ENCODE measurements at regions not wholly inside any gene's neighbourhood (a gene's known extent, or its start where the extent isn't known, plus 50 kb on each side); places are given as distances from the start of the nearest gene placed in this dataset.

GRCh38 chr6:67683960-67684359 is 951.1 kb upstream of the ADGRB3 start:
- no peaks in the 10 kb centered on the region for H3K4me1 Mint-ChIP-seq
- H3K27me3 Mint-ChIP-seq (ENCODE audit: low read depth in 3 of 3), result no peaks in the 10 kb centered on the region
- no peak for DNase-seq
- H3K4me3 Mint-ChIP-seq, result no peak overlapping the region
- no peaks in the 10 kb centered on the region for H3K36me3 Mint-ChIP-seq
- no peak overlapping the region for H3K27ac Mint-ChIP-seq
- peaks cover 4 to 41% (median 25%) of the 10 kb centered on the region in 6 donors for H3K9me3 Mint-ChIP-seq

GRCh38 chr6:67680297-67680932 is 954.7 kb upstream of the ADGRB3 start:
- DNase-seq, result no peak
- Mint-ChIP-seq H3K9me3 (peaks cover 2 to 58% (median 37%) of the 10 kb centered on the region in 6 donors), H3K4me3 (no peak overlapping the region), H3K27ac (no peak overlapping the region), H3K36me3 (no peaks in the 10 kb centered on the region), H3K4me1 (no peaks in the 10 kb centered on the region), H3K27me3 (ENCODE audit: low read depth in 3 of 3) (no peaks in the 10 kb centered on the region)

- H3K27ac Mint-ChIP-seq, result no peak overlapping the region
- H3K27me3 Mint-ChIP-seq (ENCODE audit: low read depth in 3 of 3), result no peaks in the 10 kb centered on the region
- no peaks in the 10 kb centered on the region for H3K36me3 Mint-ChIP-seq
- DNase-seq, result no peak
- no peaks in the 10 kb centered on the region for H3K4me1 Mint-ChIP-seq
- H3K4me3 Mint-ChIP-seq, result no peak overlapping the region
- H3K9me3 Mint-ChIP-seq, result peaks cover 2 to 65% (median 43%) of the 10 kb centered on the region in 6 donors
Measured at GRCh38 chr6:67679566-67680296, 955.4 kb upstream of the ADGRB3 start.

- Mint-ChIP-seq H3K27me3 (ENCODE audit: low read depth in 3 of 3) (peaks cover 0 to 5% (median 0%) of the 10 kb centered on the region in 3 donors), H3K4me3 (no peak overlapping the region), H3K27ac (no peak overlapping the region), H3K4me1 (no peaks in the 10 kb centered on the region), H3K9me3 (peaks cover 10 to 74% (median 49%) of the 10 kb centered on the region in 6 donors), H3K36me3 (no peaks in the 10 kb centered on the region)
- DNase-seq, result no peak
Measured at GRCh38 chr6:67676892-67677291, 958.2 kb upstream of the ADGRB3 start.

GRCh38 chr6:67667637-67668422 is 967.3 kb upstream of the ADGRB3 start:
- Mint-ChIP-seq H3K27me3 (ENCODE audit: low read depth in 3 of 3) (peaks cover 0 to 5% (median 0%) of the 10 kb centered on the region in 3 donors), H3K4me3 (no peak overlapping the region), H3K27ac (no peak overlapping the region), H3K9me3 (peaks cover 15 to 50% (median 24%) of the 10 kb centered on the region in 6 donors), H3K4me1 (no peaks in the 10 kb centered on the region), H3K36me3 (no peaks in the 10 kb centered on the region)
- DNase-seq, result no peak

GRCh38 chr6:67666177-67666964 is 968.7 kb upstream of the ADGRB3 start:
- Mint-ChIP-seq H3K27me3 (ENCODE audit: low read depth in 3 of 3) (no peaks in the 10 kb centered on the region), H3K9me3 (peaks cover 7 to 47% (median 24%) of the 10 kb centered on the region in 6 donors), H3K27ac (no peak overlapping the region), H3K4me1 (no peaks in the 10 kb centered on the region), H3K36me3 (peaks cover 0 to 5% (median 0%) of the 10 kb centered on the region in 3 donors), H3K4me3 (no peak overlapping the region)
- no peak for DNase-seq

GRCh38 chr6:67664942-67665341 is 970.1 kb upstream of the ADGRB3 start:
- no peak for DNase-seq
- no peak overlapping the region for H3K27ac Mint-ChIP-seq
- peaks cover 6 to 46% (median 26%) of the 10 kb centered on the region in 6 donors for H3K9me3 Mint-ChIP-seq
- H3K27me3 Mint-ChIP-seq (ENCODE audit: low read depth in 3 of 3), result no peaks in the 10 kb centered on the region
- H3K36me3 Mint-ChIP-seq, result peaks cover 0 to 5% (median 0%) of the 10 kb centered on the region in 3 donors
- H3K4me3 Mint-ChIP-seq, result no peak overlapping the region
- no peaks in the 10 kb centered on the region for H3K4me1 Mint-ChIP-seq

- DNase-seq, result no peak
- Mint-ChIP-seq H3K4me1 (no peaks in the 10 kb centered on the region), H3K4me3 (no peak overlapping the region), H3K9me3 (peaks cover 10 to 48% (median 32%) of the 10 kb centered on the region in 6 donors), H3K27ac (no peak overlapping the region), H3K27me3 (ENCODE audit: low read depth in 3 of 3) (peaks cover 0 to 1% (median 0%) of the 10 kb centered on the region in 3 donors), H3K36me3 (peaks cover 0 to 5% (median 0%) of the 10 kb centered on the region in 3 donors)
Measured at GRCh38 chr6:67663105-67663895, 971.8 kb upstream of the ADGRB3 start.

GRCh38 chr6:67653561-67653960 is 981.5 kb upstream of the ADGRB3 start:
- no peak overlapping the region for H3K27ac Mint-ChIP-seq
- peaks cover 5 to 39% (median 19%) of the 10 kb centered on the region in 6 donors for H3K9me3 Mint-ChIP-seq
- no peaks in the 10 kb centered on the region for H3K36me3 Mint-ChIP-seq
- DNase-seq, result no peak
- H3K4me1 Mint-ChIP-seq, result no peaks in the 10 kb centered on the region
- no peak overlapping the region for H3K4me3 Mint-ChIP-seq
- H3K27me3 Mint-ChIP-seq (ENCODE audit: low read depth in 3 of 3), result peaks cover 0 to 2% (median 0%) of the 10 kb centered on the region in 3 donors

GRCh38 chr6:67646550-67646949 is 988.5 kb upstream of the ADGRB3 start:
- Mint-ChIP-seq H3K27ac (no peak overlapping the region), H3K36me3 (no peaks in the 10 kb centered on the region), H3K4me3 (no peak overlapping the region), H3K9me3 (peaks cover 2 to 10% (median 8%) of the 10 kb centered on the region in 6 donors), H3K27me3 (ENCODE audit: low read depth in 3 of 3) (peaks cover 0 to 2% (median 0%) of the 10 kb centered on the region in 3 donors), H3K4me1 (no peaks in the 10 kb centered on the region)
- DNase-seq, result no peak

GRCh38 chr6:67643281-67643680 is 991.8 kb upstream of the ADGRB3 start:
- DNase-seq, result no peak
- H3K36me3 Mint-ChIP-seq, result no peaks in the 10 kb centered on the region
- no peak overlapping the region for H3K27ac Mint-ChIP-seq
- H3K4me3 Mint-ChIP-seq, result no peak overlapping the region
- no peaks in the 10 kb centered on the region for H3K27me3 Mint-ChIP-seq (ENCODE audit: low read depth in 3 of 3)
- H3K4me1 Mint-ChIP-seq, result no peaks in the 10 kb centered on the region
- peaks cover 2 to 21% (median 10%) of the 10 kb centered on the region in 6 donors for H3K9me3 Mint-ChIP-seq

- DNase-seq, result no peak
- H3K27ac Mint-ChIP-seq, result no peak overlapping the region
- no peaks in the 10 kb centered on the region for H3K27me3 Mint-ChIP-seq (ENCODE audit: low read depth in 3 of 3)
- no peaks in the 10 kb centered on the region for H3K4me1 Mint-ChIP-seq
- peaks cover 2 to 21% (median 9%) of the 10 kb centered on the region in 6 donors for H3K9me3 Mint-ChIP-seq
- H3K36me3 Mint-ChIP-seq, result no peaks in the 10 kb centered on the region
- no peak overlapping the region for H3K4me3 Mint-ChIP-seq
Measured at GRCh38 chr6:67642582-67642981, 992.5 kb upstream of the ADGRB3 start.

- no peak overlapping the region for H3K4me3 Mint-ChIP-seq
- H3K27me3 Mint-ChIP-seq (ENCODE audit: low read depth in 3 of 3), result no peaks in the 10 kb centered on the region
- peaks cover 2 to 22% (median 12%) of the 10 kb centered on the region in 6 donors for H3K9me3 Mint-ChIP-seq
- peaks cover 0 to 3% (median 0%) of the 10 kb centered on the region in 3 donors for H3K36me3 Mint-ChIP-seq
- H3K27ac Mint-ChIP-seq, result no peak overlapping the region
- no peak for DNase-seq
- no peaks in the 10 kb centered on the region for H3K4me1 Mint-ChIP-seq
Measured at GRCh38 chr6:67640484-67640883, 994.6 kb upstream of the ADGRB3 start.
